Neural cell (in vitro differentiated cells): ENCODE measurements at regions not wholly inside any gene's neighbourhood (a gene's known extent, or its start where the extent isn't known, plus 50 kb on each side); places are given as distances from the start of the nearest gene placed in this dataset.

Source experiments
- H2AFZ ChIP-seq: fragments of 200-600, 300-800 bp; sonication (generic), shearing (Covaris generic); 2 replicates; pipeline ENCODE4 v1.6.0; 2014; ENCODE audit warnings: low read depth, mild to moderate bottlenecking, antibody characterized with exemption, low read length, moderate library complexity
- H3F3A ChIP-seq: fragments of 200-600 bp; shearing (Covaris generic); 2 replicates; pipeline ENCODE4 v1.6.1; 2016; ENCODE audit warnings: mild to moderate bottlenecking, moderate library complexity, mixed read lengths, antibody characterized with exemption, low read length; ENCODE audit not compliant: insufficient read depth, poor library complexity, severe bottlenecking
- H3K27ac ChIP-seq: fragments of 200-600, 300-800 bp; sonication (generic), shearing (Covaris generic); 2 replicates; pipeline ENCODE4 v1.5.1; 2014; ENCODE audit warnings: mild to moderate bottlenecking, low read length, moderate library complexity
- H3K27me3 ChIP-seq: fragments of 300-800, 200-600 bp; sonication (generic), shearing (Covaris generic); 2 replicates; pipeline ENCODE4 v1.6.0; 2014; ENCODE audit warnings: mild to moderate bottlenecking, low read depth, low read length, moderate library complexity; ENCODE audit not compliant: insufficient read depth
- H3K36me3 ChIP-seq: fragments of 300-800, 200-600 bp; sonication (generic), shearing (Covaris generic); 2 replicates; pipeline ENCODE4 v1.5.1; 2014; ENCODE audit warnings: mild to moderate bottlenecking, antibody characterized with exemption, low read length, moderate library complexity; ENCODE audit not compliant: insufficient read depth
- H3K4me2 ChIP-seq: fragments of 300-800, 200-600 bp; sonication (generic), shearing (Covaris generic); 2 replicates; pipeline ENCODE4 v1.6.0; 2014; ENCODE audit warnings: mild to moderate bottlenecking, low read length
- H3K4me3 ChIP-seq: fragments of 300-800, 200-600 bp; sonication (generic), shearing (Covaris generic); 2 replicates; pipeline ENCODE4 v1.5.1; 2014; ENCODE audit warnings: mild to moderate bottlenecking, low read length, moderate library complexity
- H3K79me2 ChIP-seq: fragments of 200-600 bp; shearing (Covaris generic); replicated peaks from 2 replicates; pipeline ENCODE4 v1.6.0; 2014; ENCODE audit warnings: mild to moderate bottlenecking, low read length, moderate library complexity; ENCODE audit not compliant: insufficient read depth
- H3K9ac ChIP-seq: fragments of 300-800, 200-600 bp; sonication (generic), shearing (Covaris generic); 2 replicates; pipeline ENCODE4 v1.6.1; 2016; ENCODE audit warnings: mild to moderate bottlenecking, low read length, mixed read lengths
- H3K9me2 ChIP-seq: fragments of 200-600 bp; shearing (Covaris generic); 2 replicates; pipeline ENCODE4 v1.6.1; 2016; ENCODE audit warnings: mild to moderate bottlenecking, low read length, mixed read lengths; ENCODE audit not compliant: insufficient read depth
- H3K9me3 ChIP-seq: fragments of 200-600, 300-800 bp; sonication (generic), shearing (Covaris generic); 2 replicates; pipeline ENCODE4 v1.6.1; 2016; ENCODE audit warnings: mild to moderate bottlenecking, mixed run types, low read length, moderate library complexity, mixed read lengths
- H4K20me1 ChIP-seq: fragments of 200-600 bp; shearing (Covaris generic); 2 replicates; pipeline ENCODE4 v1.6.1; 2016; ENCODE audit warnings: mild to moderate bottlenecking, mixed run types; ENCODE audit not compliant: insufficient read depth
- CTCF ChIP-seq: fragments of 450-650 bp; IDR thresholded peaks from 2 replicates; pipeline ENCODE4 v1.5.1; 2014; ENCODE audit warnings: antibody characterized with exemption, mild to moderate bottlenecking, moderate library complexity; ENCODE audit not compliant: poor library complexity, severe bottlenecking
- EP300 ChIP-seq: fragments of 450-650 bp; conservative IDR thresholded peaks from 2 replicates; pipeline ENCODE4 v1.6.1; 2014; ENCODE audit warnings: antibody characterized with exemption, mild to moderate bottlenecking, moderate library complexity; ENCODE audit not compliant: poor library complexity, severe bottlenecking
- EZH2 ChIP-seq: fragments of 200-600, 300-800 bp; shearing (Covaris generic), sonication (generic); IDR thresholded peaks from 2 replicates; pipeline ENCODE4 v1.6.1; 2014; ENCODE audit warnings: antibody characterized with exemption, low read length, borderline replicate concordance, mild to moderate bottlenecking; ENCODE audit not compliant: insufficient read depth, poor library complexity, severe bottlenecking
- MXI1 ChIP-seq: fragments of 450-650 bp; conservative IDR thresholded peaks from 2 replicates; pipeline ENCODE4 v1.6.1; 2014; ENCODE audit warnings: antibody characterized with exemption, mild to moderate bottlenecking; ENCODE audit not compliant: poor library complexity, severe bottlenecking
- POLR2AphosphoS5 ChIP-seq: IDR thresholded peaks from 2 replicates; pipeline ENCODE4 v1.6.1; 2012
- RAD21 ChIP-seq: fragments of 450-650 bp; conservative IDR thresholded peaks from 2 replicates; pipeline ENCODE4 v1.6.1; 2014; ENCODE audit warnings: antibody characterized with exemption, mild to moderate bottlenecking, moderate library complexity
- REST ChIP-seq: IDR thresholded peaks from 2 replicates; pipeline ENCODE4 v1.6.1; 2012; ENCODE audit warnings: borderline replicate concordance
- SMC3 ChIP-seq: fragments of 450-650 bp; conservative IDR thresholded peaks from 2 replicates; pipeline ENCODE4 v1.6.1; 2014; ENCODE audit warnings: antibody characterized with exemption, mild to moderate bottlenecking, moderate library complexity; ENCODE audit not compliant: poor library complexity
- TAF1 ChIP-seq: IDR thresholded peaks from 2 replicates; pipeline ENCODE4 v1.6.1; 2012; ENCODE audit warnings: low read depth

- Histone ChIP-seq H3K36me3 (no peaks in the 10 kb centered on the region), H3K79me2 (no peaks in the 10 kb centered on the region), H3K9ac (no peak overlapping the region), H3K4me2 (no peak overlapping the region), H4K20me1 (no peaks in the 10 kb centered on the region), H3F3A (no peaks in the 10 kb centered on the region), H3K27ac (no peak overlapping the region), H3K4me3 (no peak overlapping the region), H3K9me2 (no peaks in the 10 kb centered on the region), H3K9me3 (no peaks in the 10 kb centered on the region), H3K27me3 (no peaks in the 10 kb centered on the region), H2AFZ (no peak overlapping the region)
- TF ChIP-seq EP300 (no peak), SMC3 (no peak), EZH2 (no peak), TAF1 (no peak), MXI1 (no peak), CTCF (no peak), RAD21 (no peak), POLR2AphosphoS5 (no peak), REST (no peak)
Measured at GRCh38 chr13:64871742-64872141, 2358.4 kb downstream of the PCDH9 start.

- no peak for TF ChIP-seq EZH2
- no peak for TF ChIP-seq MXI1
- no peak for TF ChIP-seq CTCF
- no peak for TF ChIP-seq REST
- no peak for TF ChIP-seq RAD21
- TF ChIP-seq EP300: no peak
- TF ChIP-seq POLR2AphosphoS5: no peak
- TF ChIP-seq SMC3: no peak
- TF ChIP-seq TAF1: no peak
- no peaks in the 10 kb centered on the region for H3K9me2 ChIP-seq
Measured at GRCh38 chr13:64869539-64869938, 2360.6 kb downstream of the PCDH9 start.

More at GRCh38 chr13:64869539-64869938, 2360.6 kb downstream of the PCDH9 start:
- H3K27me3 ChIP-seq: no peaks in the 10 kb centered on the region
- no peak overlapping the region for H3K9ac ChIP-seq
- H3K27ac ChIP-seq: no peak overlapping the region
- no peaks in the 10 kb centered on the region for H3K79me2 ChIP-seq
- H3F3A ChIP-seq: no peaks in the 10 kb centered on the region
- H3K36me3 ChIP-seq: no peaks in the 10 kb centered on the region
- H3K4me3 ChIP-seq: no peak overlapping the region
- no peak overlapping the region for H3K4me2 ChIP-seq
- H2AFZ ChIP-seq: no peak overlapping the region
- no peaks in the 10 kb centered on the region for H4K20me1 ChIP-seq
- H3K9me3 ChIP-seq: no peaks in the 10 kb centered on the region
